Mesothelial cell of epicardium (in vitro differentiated cells): ENCODE measurements at regions not wholly inside any gene's neighbourhood (a gene's known extent, or its start where the extent isn't known, plus 50 kb on each side); places are given as distances from the start of the nearest gene placed in this dataset.
"Not testable (repeated sequence)": the region's sequence is repeated elsewhere in the genome, so short reads cannot be mapped to it uniquely, and the experiment has no call there.

Experiments
- DNase-seq, 2 experiments: peaks; one replicate each; pipeline ENCODE4 v3.0.0; 2021; ENCODE audit warnings: low spot score in 2 of 2; ENCODE audit not compliant: unreplicated experiment in 2 of 2
- H3K27ac Mint-ChIP-seq: 2 replicates; pipeline ENCODE4 v1.8.0; 2021; ENCODE audit warnings: mixed read lengths
- H3K27me3 Mint-ChIP-seq: 2 replicates; pipeline ENCODE4 v1.8.0; 2021; ENCODE audit warnings: low read depth, mixed read lengths
- H3K36me3 Mint-ChIP-seq: 2 replicates; pipeline ENCODE4 v1.8.0; 2021; ENCODE audit warnings: mixed read lengths
- H3K4me1 Mint-ChIP-seq: 2 replicates; pipeline ENCODE4 v1.8.0; 2021; ENCODE audit warnings: mixed read lengths
- H3K4me3 Mint-ChIP-seq: 2 replicates; pipeline ENCODE4 v1.8.0; 2021; ENCODE audit warnings: mild to moderate bottlenecking, moderate library complexity, mixed read lengths
- H3K9me3 Mint-ChIP-seq: 2 replicates; pipeline ENCODE4 v1.8.0; 2021; ENCODE audit warnings: mixed read lengths
- CTCF ChIP-seq: fragments of 200-600 bp; sonication (generic); IDR thresholded peaks from one replicate; pipeline ENCODE4 v1.5.0; 2021; ENCODE audit warnings: antibody characterized with exemption; ENCODE audit not compliant: unreplicated experiment

- Mint-ChIP-seq H3K4me1 (peaks cover 6% of the 10 kb centered on the region), H3K4me3 (no peak overlapping the region), H3K9me3 (no peaks in the 10 kb centered on the region), H3K27ac (no peak overlapping the region), H3K36me3 (no peaks in the 10 kb centered on the region), H3K27me3 (no peaks in the 10 kb centered on the region)
- no peak for DNase-seq
- TF ChIP-seq CTCF: no peak
Observed at GRCh38 chr12:19669793-19670192, 230.5 kb downstream of the AEBP2 start.

GRCh38 chr12:19671695-19672094, 232.4 kb downstream of the AEBP2 start:
- H3K9me3 Mint-ChIP-seq: peaks cover 3% of the 10 kb centered on the region
- no peak for DNase-seq
- peaks cover 2% of the 10 kb centered on the region for H3K4me1 Mint-ChIP-seq
- no peak overlapping the region for H3K27ac Mint-ChIP-seq
- no peak for TF ChIP-seq CTCF
- H3K4me3 Mint-ChIP-seq: no peak overlapping the region
- no peaks in the 10 kb centered on the region for H3K36me3 Mint-ChIP-seq
- no peaks in the 10 kb centered on the region for H3K27me3 Mint-ChIP-seq

- no peaks in the 10 kb centered on the region for H3K27me3 Mint-ChIP-seq
- peaks cover 2% of the 10 kb centered on the region for H3K4me1 Mint-ChIP-seq
- H3K9me3 Mint-ChIP-seq: peaks cover 30% of the 10 kb centered on the region
- no peak overlapping the region for H3K27ac Mint-ChIP-seq
- peaks cover 11% of the 10 kb centered on the region for H3K36me3 Mint-ChIP-seq
- H3K4me3 Mint-ChIP-seq: no peak overlapping the region
- no peak for DNase-seq
- TF ChIP-seq CTCF: no peak
Observed at GRCh38 chr12:19674437-19674836, 235.1 kb downstream of the AEBP2 start.

- H3K36me3 Mint-ChIP-seq: peaks cover 13% of the 10 kb centered on the region
- H3K4me1 Mint-ChIP-seq: peaks cover 2% of the 10 kb centered on the region
- H3K27ac Mint-ChIP-seq: no peak overlapping the region
- DNase-seq: no peak
- peaks cover 40% of the 10 kb centered on the region for H3K9me3 Mint-ChIP-seq
- H3K27me3 Mint-ChIP-seq: no peaks in the 10 kb centered on the region
- H3K4me3 Mint-ChIP-seq: no peak overlapping the region
- TF ChIP-seq CTCF: no peak
Observed at GRCh38 chr12:19675361-19675760, 236.1 kb downstream of the AEBP2 start.

- H3K9me3 Mint-ChIP-seq: peaks cover 40% of the 10 kb centered on the region
- not testable (repeated sequence) for H3K27ac Mint-ChIP-seq, H3K27me3 Mint-ChIP-seq, H3K4me3 Mint-ChIP-seq, H3K4me1 Mint-ChIP-seq, DNase-seq
- H3K36me3 Mint-ChIP-seq: peaks cover 13% of the 10 kb centered on the region
Observed at GRCh38 chr12:19678501-19678900, 239.2 kb downstream of the AEBP2 start.

GRCh38 chr12:19681007-19681406, 241.7 kb downstream of the AEBP2 start:
- Mint-ChIP-seq H3K9me3 (peaks cover 40% of the 10 kb centered on the region), H3K27me3 (no peaks in the 10 kb centered on the region), H3K36me3 (peaks cover 13% of the 10 kb centered on the region), H3K4me1 (peaks cover 4% of the 10 kb centered on the region), H3K4me3 (no peak overlapping the region), H3K27ac (no peak overlapping the region)
- no peak for DNase-seq
- no peak for TF ChIP-seq CTCF
